Endothelial cell of umbilical vein (primary cell): ENCODE measurements at regions not wholly inside any gene's neighbourhood (a gene's known extent, or its start where the extent isn't known, plus 50 kb on each side); places are given as distances from the start of the nearest gene placed in this dataset.

Source experiments
- BruUV-seq: library from RNA; stranded (reverse); fragments of 400-500 nt; replicated peaks from 2 replicates; lab custom pipeline; 2021; lab: Mats Ljungman, UMichigan
- CTCF ChIA-PET: fragments of 300-600, 350-600 bp; sonication (Branson Sonifier 250); formaldehyde crosslinking; loops from one replicate; lab custom pipeline; 2021; ENCODE audit warnings: antibody characterized with exemption, inconsistent platforms; lab: Charles Lee
- POLR2A ChIA-PET: fragments of 300-600, 350-600 bp; sonication (Branson Sonifier 250); formaldehyde crosslinking; loops from one replicate; lab custom pipeline; 2021; ENCODE audit warnings: antibody characterized with exemption, inconsistent platforms; lab: Charles Lee
- DNase-seq: peaks from one replicate; pipeline ENCODE4 v3.0.0-alpha.2; 2011; ENCODE audit warnings: low read depth, low spot score
- FAIRE-seq: peaks from 2 replicates; lab custom pipeline; 2011; peaks lifted over from hg19 to GRCh38; lab: Jason Lieb, UNC
- H2AFZ ChIP-seq: 2 replicates; pipeline ENCODE4 v1.6.0; 2012; ENCODE audit warnings: low read depth, low read length, control low read depth, inconsistent platforms
- H3K27ac ChIP-seq: 2 replicates; pipeline ENCODE4 v1.5.1; 2011; ENCODE audit warnings: low read depth, mild to moderate bottlenecking, control low read depth, low read length, moderate library complexity; ENCODE audit not compliant: insufficient read depth
- H3K27me3 ChIP-seq, 2 experiments: 2 replicates each; pipeline versions ENCODE4 v1.6.0 to v1.6.1; 2011; ENCODE audit warnings: low read length in 2 of 2, mixed read lengths in 1 of 2; ENCODE audit not compliant: control insufficient read depth in 2 of 2, insufficient read depth in 2 of 2
- H3K36me3 ChIP-seq, 2 experiments: 2 replicates in 1 of 2; 3 replicates in 1 of 2; pipeline ENCODE4 v1.5.1; 2011; ENCODE audit warnings: low read length in 2 of 2, mild to moderate bottlenecking in 1 of 2, moderate library complexity in 1 of 2; ENCODE audit not compliant: control insufficient read depth in 2 of 2, insufficient read depth in 2 of 2; ENCODE audit errors: extremely low read depth in 1 of 2
- H3K4me1 ChIP-seq: 3 replicates; pipeline ENCODE4 v1.5.1; 2011; ENCODE audit warnings: mild to moderate bottlenecking, low read length; ENCODE audit not compliant: control insufficient read depth, insufficient read depth; ENCODE audit errors: extremely low read depth
- H3K4me2 ChIP-seq: 2 replicates; pipeline ENCODE4 v1.6.1; 2011; ENCODE audit warnings: low read length, control low read depth, mixed read lengths; ENCODE audit not compliant: insufficient read depth
- H3K4me3 ChIP-seq, 3 experiments: fragments of 200-600 bp in 1 of 3; sonication (generic), shearing (Covaris generic) in 1 of 3; replicated peaks in 1 of 3; 2 replicates each; pipeline ENCODE4 v1.5.1; 2011 to 2016; ENCODE audit warnings: control low read depth in 3 of 3, low read length in 3 of 3, mild to moderate bottlenecking in 2 of 3, inconsistent platforms in 1 of 3, low read depth in 1 of 3, moderate library complexity in 1 of 3; ENCODE audit not compliant: insufficient read depth in 1 of 3
- H3K79me2 ChIP-seq: 2 replicates; pipeline ENCODE4 v1.6.0; 2012; ENCODE audit warnings: low read length, inconsistent platforms; ENCODE audit not compliant: control insufficient read depth, insufficient read depth
- H3K9ac ChIP-seq: replicated peaks from 2 replicates; pipeline ENCODE3; 2011; ENCODE audit warnings: low read length, control low read depth; ENCODE audit not compliant: insufficient read depth; ENCODE audit errors: extremely low read depth
- H3K9me1 ChIP-seq: replicated peaks from 3 replicates; pipeline ENCODE4 v1.6.0; 2011; ENCODE audit warnings: mild to moderate bottlenecking, low read length; ENCODE audit not compliant: control insufficient read depth, insufficient read depth; ENCODE audit errors: extremely low read depth
- H3K9me3 ChIP-seq: replicated peaks from 2 replicates; pipeline ENCODE4 v1.5.1; 2012; ENCODE audit warnings: low read length, inconsistent platforms; ENCODE audit not compliant: control insufficient read depth, insufficient read depth
- H4K20me1 ChIP-seq: replicated peaks from 2 replicates; pipeline ENCODE3; 2011; ENCODE audit warnings: mild to moderate bottlenecking, low read length; ENCODE audit not compliant: control insufficient read depth, insufficient read depth; ENCODE audit errors: extremely low read depth
- EZH2 ChIP-seq: IDR thresholded peaks from 2 replicates; pipeline ENCODE4 v1.6.1; 2012; ENCODE audit warnings: borderline replicate concordance, low read depth, mild to moderate bottlenecking, moderate library complexity, low read length, inconsistent platforms; ENCODE audit not compliant: severe bottlenecking
- GATA2 ChIP-seq: IDR thresholded peaks from 2 replicates; pipeline ENCODE4 v1.7.0; 2011; ENCODE audit warnings: low read depth, mild to moderate bottlenecking, moderate library complexity, mixed read lengths, low read length; ENCODE audit not compliant: insufficient read length, insufficient read depth
- JUN ChIP-seq: IDR thresholded peaks from 2 replicates; pipeline ENCODE4 v1.6.1; 2011; ENCODE audit warnings: borderline replicate concordance, low read depth; ENCODE audit not compliant: insufficient read length, insufficient read depth
- MYC ChIP-seq: IDR thresholded peaks from one replicate; pipeline ENCODE4 v1.6.1; 2011; ENCODE audit warnings: mild to moderate bottlenecking, low read depth, low read length
- POLR2A ChIP-seq: IDR thresholded peaks from 2 replicates; pipeline ENCODE4 v1.6.1; 2012; ENCODE audit warnings: low read depth, mild to moderate bottlenecking, control low read depth, low read length
- dilution Hi-C: fragments of 300-500 bp; cut with MboI; formaldehyde crosslinking; loops from one replicate; pipeline ENCODE4 v1.15.0; 2019; ENCODE audit warnings: low sequenced_read_pairs; ENCODE audit not compliant: extremely low pct_ligation_motif_present
- intact Hi-C: fragments of 100-400 bp; cut with micrococcal nuclease; formaldehyde crosslinking; loops from one replicate; pipeline ENCODE4 v1.10.0; 2022
- TF ChIP-seq, protein P1 (sequence below): IDR thresholded peaks from 2 replicates; pipeline ENCODE4 v1.6.1; 2011; ENCODE audit not compliant: insufficient read depth, insufficient read length

DNA sequence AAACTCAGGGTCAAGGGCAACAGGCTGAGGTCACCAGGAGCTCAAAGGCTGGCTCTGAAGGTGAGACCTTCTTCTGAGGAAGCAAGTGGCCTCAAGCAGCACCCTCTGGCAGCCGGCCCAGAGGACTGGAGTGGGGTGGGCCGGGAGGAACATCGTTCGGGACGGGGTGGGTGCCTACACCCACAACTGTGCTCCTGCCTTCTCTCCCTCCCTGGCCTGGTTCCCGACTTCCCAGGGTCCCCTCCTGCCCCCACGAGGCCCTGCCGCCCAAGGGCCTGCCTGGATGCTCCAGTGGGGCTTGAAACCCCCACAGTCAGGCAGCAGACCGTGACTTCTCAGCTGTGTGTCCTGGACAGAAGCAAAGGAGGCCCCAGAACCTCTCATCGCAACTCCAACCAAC is 195.7 kb downstream of the IGLL1 start:
- no peak for FAIRE-seq
- no peaks in the 10 kb centered on the region for H3K79me2 ChIP-seq
- intact Hi-C loops, result loop anchor here (10.0 kb wide), 1 partner anchor 240 kb away; the partner anchor contains the start of genes RAB36 and RSPH14
- no peak overlapping the region for H3K27ac ChIP-seq
- H2AFZ ChIP-seq, result no peak overlapping the region
- H3K27me3 ChIP-seq, result no peaks in the 10 kb centered on the region
- no peak for DNase-seq
- H3K9me1 ChIP-seq, result no peaks in the 10 kb centered on the region
- H4K20me1 ChIP-seq, result no peaks in the 10 kb centered on the region
- TF ChIP-seq EZH2 (no peak), MYC (no peak), JUN (no peak)
- H3K9ac ChIP-seq, result no peak overlapping the region
- no TSS peak for BruUV-seq
- H3K36me3 ChIP-seq, result no peaks in the 10 kb centered on the region
- no peaks in the 10 kb centered on the region for H3K9me3 ChIP-seq
- CTCF ChIA-PET, result interaction anchor here (0.9 to 2.5 kb wide), 3 partner anchors 58 to 211 kb away, joined by 3 to 14 read pairs (median 4); no protein-coding TSS in a partner anchor
- no peak overlapping the region for H3K4me3 ChIP-seq
- no peaks in the 10 kb centered on the region for H3K4me1 ChIP-seq
- dilution Hi-C loops, result no loop called here
- POLR2A ChIA-PET, result no interaction called here
- no peak overlapping the region for H3K4me2 ChIP-seq

GRCh38 chr22:23383491-23384361 is 196.4 kb downstream of the IGLL1 start:
- Histone ChIP-seq H3K9me3 (no peaks in the 10 kb centered on the region), H3K27ac (no peak overlapping the region), H3K9ac (no peak overlapping the region), H3K9me1 (no peaks in the 10 kb centered on the region), H4K20me1 (no peaks in the 10 kb centered on the region), H2AFZ (no peak overlapping the region), H3K27me3 (no peaks in the 10 kb centered on the region), H3K4me2 (no peak overlapping the region), H3K36me3 (no peaks in the 10 kb centered on the region), H3K4me1 (no peaks in the 10 kb centered on the region), H3K79me2 (no peaks in the 10 kb centered on the region), H3K4me3 (no peak overlapping the region)
- CTCF ChIA-PET, result interaction anchor here (0.9 to 2.5 kb wide), 5 partner anchors 8 to 210 kb away, joined by 3 to 14 read pairs (median 4); no protein-coding TSS in a partner anchor
- no peak for TF ChIP-seq POLR2A
- no peak for TF ChIP-seq GATA2
- TF ChIP-seq, protein P1, sequence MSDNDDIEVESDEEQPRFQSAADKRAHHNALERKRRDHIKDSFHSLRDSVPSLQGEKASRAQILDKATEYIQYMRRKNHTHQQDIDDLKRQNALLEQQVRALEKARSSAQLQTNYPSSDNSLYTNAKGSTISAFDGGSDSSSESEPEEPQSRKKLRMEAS, result no peak
- no peak for TF ChIP-seq MYC
- POLR2A ChIA-PET, result no interaction called here
- BruUV-seq, result no TSS peak
- FAIRE-seq, result no peak
- DNase-seq, result no peak
- intact Hi-C loops, result loop anchor here (10.0 kb wide), 1 partner anchor 239 kb away; the partner anchor contains the start of genes RAB36 and RSPH14
- dilution Hi-C loops, result no loop called here
